PC-9 (cell line): ENCODE measurements at regions not wholly inside any gene's neighbourhood (a gene's known extent, or its start where the extent isn't known, plus 50 kb on each side); places are given as distances from the start of the nearest gene placed in this dataset.

Experiments
- CTCF ChIP-seq: fragments of 200-600 bp; sonication (generic); conservative IDR thresholded peaks from 2 replicates; pipeline ENCODE4 v1.6.1; 2017; ENCODE audit warnings: mixed run types, antibody characterized with exemption, mild to moderate bottlenecking, moderate library complexity
- EZH2 ChIP-seq: fragments of 200-600 bp; sonication (generic); IDR thresholded peaks from 2 replicates; pipeline ENCODE4 v1.8.0; 2017; ENCODE audit warnings: antibody characterized with exemption, low read depth

GRCh38 chr18:39225373-39225772 lies 1659.8 kb upstream of the CELF4 start:
- TF ChIP-seq CTCF (no peak), EZH2 (no peak)
